ENCODE measurements at regions not wholly inside any gene's neighbourhood (a gene's known extent, or its start where the extent isn't known, plus 50 kb on each side); places are given as distances from the start of the nearest gene placed in this dataset.

DNA sequence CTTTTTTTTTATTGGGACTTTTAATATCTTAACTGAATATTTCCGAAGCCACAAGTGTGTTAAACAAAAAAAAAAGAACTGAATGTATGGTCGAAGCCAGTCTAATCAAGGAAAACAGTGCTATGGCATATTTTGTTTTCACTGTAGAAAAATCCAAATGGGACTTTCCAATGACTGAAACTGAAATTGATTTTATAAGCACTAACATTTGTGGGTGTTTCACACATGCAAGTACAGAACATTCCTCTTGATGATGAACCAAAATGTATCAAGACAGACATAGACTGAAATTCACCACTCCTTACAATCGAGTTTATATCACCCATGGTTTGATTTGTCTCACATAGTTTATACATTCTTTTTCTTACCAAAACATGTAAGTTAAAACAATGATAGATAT, 1026.8 kb downstream of the CDH18 start:
- no peak overlapping the region for H3K27ac Mint-ChIP-seq

DNA sequence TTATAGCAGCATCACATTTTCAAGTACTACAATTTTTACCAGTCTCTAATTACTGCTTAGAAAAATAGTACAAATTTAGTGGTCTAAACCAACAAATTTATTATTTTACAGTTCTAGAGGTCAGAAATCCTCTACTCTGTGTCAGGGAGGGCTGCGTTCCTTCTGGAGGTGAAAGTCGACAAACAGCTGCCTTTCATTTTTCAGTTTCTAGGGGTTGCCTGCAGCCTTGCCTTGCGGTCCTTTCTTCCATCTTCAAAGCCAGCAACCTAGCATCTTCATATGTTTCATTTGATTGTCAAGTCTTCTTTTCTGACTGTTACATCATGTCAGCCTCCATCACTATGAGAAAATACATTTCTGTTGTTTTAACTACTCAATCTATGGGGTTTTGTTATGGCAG, 1022.1 kb downstream of the CDH18 start:
- Histone ChIP-seq H3K4me3 (ENCODE audit: control insufficient read depth in 1 of 2, extremely low read depth in 1 of 2, low read length in 1 of 2) (no peak overlapping the region), H3K4me1 (ENCODE audit: control insufficient read depth in 1 of 2, extremely low read depth in 1 of 2, insufficient read depth in 2 of 2, low read length in 2 of 2) (no peaks in the 10 kb centered on the region), H3K9me3 (no peaks in the 10 kb centered on the region), H3K27me3 (replicated peaks in 1 of 2; ENCODE audit: control insufficient read depth in 2 of 2, extremely low read depth in 1 of 2, insufficient read depth in 2 of 2, low read length in 1 of 2) (no peaks in the 10 kb centered on the region), H3K36me3 (ENCODE audit: control insufficient read depth in 2 of 2, extremely low read depth in 1 of 2, insufficient read depth in 1 of 2, low read length in 1 of 2) (no peaks in the 10 kb centered on the region), H3K27ac (ENCODE audit: low read length) (no peak overlapping the region)
- POLR2A ChIA-PET: no interaction called here
- H3K27ac Mint-ChIP-seq: no peak overlapping the region
- H3K36me3 Mint-ChIP-seq: no peaks in the 10 kb centered on the region
- H3K4me3 Mint-ChIP-seq: no peak overlapping the region
- no peak for ATAC-seq (replicated peaks in 1 of 4)
- H3K4me1 Mint-ChIP-seq: no peaks in the 10 kb centered on the region
- no peak for DNase-seq
- CTCF ChIA-PET: no interaction called here
- H3K9me3 Mint-ChIP-seq: peaks cover 0 to 10% (median 0%) of the 10 kb centered on the region in 3 donors
- 88% methylated on average over 3 of the region's 3 CpGs for WGBS (ENCODE audit: insufficient coverage)
- no peaks in the 10 kb centered on the region for H3K27me3 Mint-ChIP-seq

More for the DNA sequence above, 1026.8 kb downstream of the CDH18 start:
- ATAC-seq (replicated peaks in 1 of 4): no peak
- ChIA-PET CTCF (no interaction called here), POLR2A (no interaction called here)
- H3K27ac ChIP-seq (ENCODE audit: low read length): no peak overlapping the region
- H3K4me3 Mint-ChIP-seq: no peak overlapping the region
- H3K4me1 ChIP-seq (ENCODE audit: control insufficient read depth in 1 of 2, extremely low read depth in 1 of 2, insufficient read depth in 2 of 2, low read length in 2 of 2): no peaks in the 10 kb centered on the region
- H3K4me1 Mint-ChIP-seq: no peaks in the 10 kb centered on the region
- DNase-seq: no peak
- H3K9me3 ChIP-seq: no peaks in the 10 kb centered on the region
- H3K36me3 Mint-ChIP-seq: no peaks in the 10 kb centered on the region
- no peaks in the 10 kb centered on the region for H3K27me3 Mint-ChIP-seq
- WGBS (ENCODE audit: insufficient coverage): no CpG with 5 or more reads among the region's 3 CpGs
- H3K9me3 Mint-ChIP-seq: peaks cover 2 to 4% (median 3%) of the 10 kb centered on the region in 3 donors
- H3K36me3 ChIP-seq (ENCODE audit: control insufficient read depth in 2 of 2, extremely low read depth in 1 of 2, insufficient read depth in 1 of 2, low read length in 1 of 2): no peaks in the 10 kb centered on the region
- no peaks in the 10 kb centered on the region for H3K27me3 ChIP-seq (replicated peaks in 1 of 2; ENCODE audit: control insufficient read depth in 2 of 2, extremely low read depth in 1 of 2, insufficient read depth in 2 of 2, low read length in 1 of 2)
- H3K4me3 ChIP-seq (ENCODE audit: control insufficient read depth in 1 of 2, extremely low read depth in 1 of 2, low read length in 1 of 2): no peak overlapping the region

- Mint-ChIP-seq H3K9me3 (peaks cover 0 to 10% (median 0%) of the 10 kb centered on the region in 3 donors), H3K4me1 (no peaks in the 10 kb centered on the region), H3K4me3 (no peak overlapping the region), H3K36me3 (no peaks in the 10 kb centered on the region), H3K27me3 (no peaks in the 10 kb centered on the region), H3K27ac (no peak overlapping the region)
- ChIA-PET POLR2A (interaction anchor here in 1 of 2 donors (0.6 kb wide), 1 partner anchor 59 kb away, joined by 3 read pairs; no protein-coding TSS in a partner anchor), CTCF (no interaction called here)
- Histone ChIP-seq H3K4me3 (ENCODE audit: control insufficient read depth in 1 of 2, extremely low read depth in 1 of 2, low read length in 1 of 2) (no peak overlapping the region), H3K27me3 (replicated peaks in 1 of 2; ENCODE audit: control insufficient read depth in 2 of 2, extremely low read depth in 1 of 2, insufficient read depth in 2 of 2, low read length in 1 of 2) (no peaks in the 10 kb centered on the region), H3K27ac (ENCODE audit: low read length) (no peak overlapping the region), H3K9me3 (no peaks in the 10 kb centered on the region), H3K36me3 (ENCODE audit: control insufficient read depth in 2 of 2, extremely low read depth in 1 of 2, insufficient read depth in 1 of 2, low read length in 1 of 2) (no peaks in the 10 kb centered on the region), H3K4me1 (ENCODE audit: control insufficient read depth in 1 of 2, extremely low read depth in 1 of 2, insufficient read depth in 2 of 2, low read length in 2 of 2) (no peaks in the 10 kb centered on the region)
- ATAC-seq (replicated peaks in 1 of 4) (no peak), DNase-seq (no peak)
- WGBS (ENCODE audit: insufficient coverage): no CpG with 5 or more reads among the region's 1 CpG
These were observed 1020.4 kb downstream of the CDH18 start for GRCh38 chr5:18967637-18968036.

DNA sequence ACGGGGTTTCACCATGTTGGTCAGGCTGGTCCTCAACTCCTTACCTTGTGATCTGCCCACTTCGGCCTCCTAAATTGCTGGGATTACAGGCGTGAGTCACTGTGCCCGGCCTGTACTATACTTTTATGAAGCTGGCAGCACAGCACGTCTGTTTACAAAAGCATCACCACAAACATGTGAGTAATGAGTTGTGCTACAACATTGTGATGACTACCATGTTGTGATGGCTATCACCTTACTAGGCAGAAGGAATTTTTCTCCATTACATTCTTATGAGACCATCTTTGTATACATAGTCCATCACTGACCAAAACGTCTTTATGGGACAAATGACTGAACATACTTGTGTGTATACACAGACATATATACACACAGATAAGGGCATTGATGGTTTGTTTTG, 1019.0 kb downstream of the CDH18 start:
- no peak for ATAC-seq (replicated peaks in 1 of 4)
- WGBS (ENCODE audit: insufficient coverage): 88% methylated on average over 2 of the region's 6 CpGs

DNA sequence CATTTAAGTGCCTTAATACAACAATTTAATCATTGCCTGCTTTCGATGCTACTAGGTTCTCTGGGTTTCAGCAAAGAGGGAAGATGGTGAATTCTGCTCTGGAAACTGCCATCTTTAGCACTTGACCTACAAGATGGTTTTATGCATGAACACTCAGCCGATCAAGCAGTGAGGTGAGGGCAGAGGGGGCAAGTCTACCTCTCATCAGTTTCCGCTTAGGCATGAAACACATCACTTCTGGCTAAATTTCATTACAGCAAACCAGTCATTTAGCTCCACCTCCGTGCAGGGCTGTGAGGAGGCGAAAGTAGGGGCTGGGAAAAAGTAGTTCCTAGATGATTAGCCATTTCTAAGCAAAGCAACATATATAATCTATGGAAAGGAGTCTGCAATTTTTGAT, 1018.0 kb downstream of the CDH18 start:
- Histone ChIP-seq H3K27me3 (replicated peaks in 1 of 2; ENCODE audit: control insufficient read depth in 2 of 2, extremely low read depth in 1 of 2, insufficient read depth in 2 of 2, low read length in 1 of 2) (no peaks in the 10 kb centered on the region), H3K36me3 (ENCODE audit: control insufficient read depth in 2 of 2, extremely low read depth in 1 of 2, insufficient read depth in 1 of 2, low read length in 1 of 2) (no peaks in the 10 kb centered on the region), H3K4me1 (ENCODE audit: control insufficient read depth in 1 of 2, extremely low read depth in 1 of 2, insufficient read depth in 2 of 2, low read length in 2 of 2) (no peaks in the 10 kb centered on the region), H3K4me3 (ENCODE audit: control insufficient read depth in 1 of 2, extremely low read depth in 1 of 2, low read length in 1 of 2) (no peak overlapping the region), H3K27ac (ENCODE audit: low read length) (no peak overlapping the region), H3K9me3 (no peaks in the 10 kb centered on the region)
- ChIA-PET POLR2A (no interaction called here), CTCF (no interaction called here)
- Mint-ChIP-seq H3K36me3 (no peaks in the 10 kb centered on the region), H3K27ac (no peak overlapping the region), H3K27me3 (no peaks in the 10 kb centered on the region), H3K4me1 (no peaks in the 10 kb centered on the region), H3K9me3 (peaks cover 0 to 7% (median 0%) of the 10 kb centered on the region in 3 donors), H3K4me3 (no peak overlapping the region)
- ATAC-seq (replicated peaks in 1 of 4) (no peak), DNase-seq (no peak)
- WGBS (ENCODE audit: insufficient coverage): no CpG with 5 or more reads among the region's 5 CpGs

More for the DNA sequence above, 1019.0 kb downstream of the CDH18 start:
- ChIA-PET CTCF (no interaction called here), POLR2A (no interaction called here)
- H3K4me1 Mint-ChIP-seq: no peaks in the 10 kb centered on the region
- no peaks in the 10 kb centered on the region for H3K9me3 ChIP-seq
- DNase-seq: no peak
- H3K4me1 ChIP-seq (ENCODE audit: control insufficient read depth in 1 of 2, extremely low read depth in 1 of 2, insufficient read depth in 2 of 2, low read length in 2 of 2): no peaks in the 10 kb centered on the region
- no peaks in the 10 kb centered on the region for H3K36me3 ChIP-seq (ENCODE audit: control insufficient read depth in 2 of 2, extremely low read depth in 1 of 2, insufficient read depth in 1 of 2, low read length in 1 of 2)
- H3K36me3 Mint-ChIP-seq: no peaks in the 10 kb centered on the region
- H3K27me3 ChIP-seq (replicated peaks in 1 of 2; ENCODE audit: control insufficient read depth in 2 of 2, extremely low read depth in 1 of 2, insufficient read depth in 2 of 2, low read length in 1 of 2): no peaks in the 10 kb centered on the region
- H3K9me3 Mint-ChIP-seq: peaks cover 0 to 10% (median 0%) of the 10 kb centered on the region in 3 donors
- no peaks in the 10 kb centered on the region for H3K27me3 Mint-ChIP-seq
- H3K4me3 ChIP-seq (ENCODE audit: control insufficient read depth in 1 of 2, extremely low read depth in 1 of 2, low read length in 1 of 2): no peak overlapping the region
- no peak overlapping the region for H3K4me3 Mint-ChIP-seq
- H3K27ac Mint-ChIP-seq: no peak overlapping the region
- H3K27ac ChIP-seq (ENCODE audit: low read length): no peak overlapping the region

DNA sequence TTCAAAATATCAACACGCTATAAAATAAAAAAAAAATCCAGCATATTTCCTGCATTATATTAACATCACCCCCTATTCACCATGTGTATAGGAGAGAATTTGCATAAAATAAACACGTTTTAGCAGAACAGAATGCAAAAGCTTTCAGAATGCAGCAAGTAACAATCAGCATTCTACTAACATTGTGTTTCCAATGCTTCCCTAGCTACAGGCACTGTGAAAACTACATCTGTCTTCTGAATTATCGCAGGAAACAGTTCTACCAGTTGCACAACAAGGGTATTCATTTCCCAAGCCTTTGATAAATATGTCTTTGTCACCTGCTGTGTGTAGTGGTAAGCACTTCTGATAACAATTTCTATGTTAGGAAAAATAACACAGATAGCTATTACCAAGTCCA, 1015.8 kb downstream of the CDH18 start:
- Mint-ChIP-seq H3K36me3 (no peaks in the 10 kb centered on the region), H3K4me3 (no peak overlapping the region), H3K27ac (no peak overlapping the region), H3K27me3 (no peaks in the 10 kb centered on the region), H3K9me3 (peaks cover 0 to 6% (median 0%) of the 10 kb centered on the region in 3 donors), H3K4me1 (no peaks in the 10 kb centered on the region)
- Histone ChIP-seq H3K9me3 (no peaks in the 10 kb centered on the region), H3K4me3 (ENCODE audit: control insufficient read depth in 1 of 2, extremely low read depth in 1 of 2, low read length in 1 of 2) (no peak overlapping the region), H3K27me3 (replicated peaks in 1 of 2; ENCODE audit: control insufficient read depth in 2 of 2, extremely low read depth in 1 of 2, insufficient read depth in 2 of 2, low read length in 1 of 2) (no peaks in the 10 kb centered on the region), H3K27ac (ENCODE audit: low read length) (no peak overlapping the region), H3K4me1 (ENCODE audit: control insufficient read depth in 1 of 2, extremely low read depth in 1 of 2, insufficient read depth in 2 of 2, low read length in 2 of 2) (no peaks in the 10 kb centered on the region), H3K36me3 (ENCODE audit: control insufficient read depth in 2 of 2, extremely low read depth in 1 of 2, insufficient read depth in 1 of 2, low read length in 1 of 2) (no peaks in the 10 kb centered on the region)
- POLR2A ChIA-PET: no interaction called here
- 0% methylated on average over 1 of the region's 3 CpGs for WGBS (ENCODE audit: insufficient coverage)
- CTCF ChIA-PET: no interaction called here
- ATAC-seq (replicated peaks in 1 of 4) (no peak), DNase-seq (no peak)

- H3K36me3 Mint-ChIP-seq: no peaks in the 10 kb centered on the region
These were observed 1012.4 kb downstream of the CDH18 start for GRCh38 chr5:18975624-18976023.

More at GRCh38 chr5:18975624-18976023, 1012.4 kb downstream of the CDH18 start:
- Histone ChIP-seq H3K27me3 (replicated peaks in 1 of 2; ENCODE audit: control insufficient read depth in 2 of 2, extremely low read depth in 1 of 2, insufficient read depth in 2 of 2, low read length in 1 of 2) (no peaks in the 10 kb centered on the region), H3K36me3 (ENCODE audit: control insufficient read depth in 2 of 2, extremely low read depth in 1 of 2, insufficient read depth in 1 of 2, low read length in 1 of 2) (no peaks in the 10 kb centered on the region), H3K27ac (ENCODE audit: low read length) (no peak overlapping the region), H3K4me3 (ENCODE audit: control insufficient read depth in 1 of 2, extremely low read depth in 1 of 2, low read length in 1 of 2) (no peak overlapping the region), H3K9me3 (no peaks in the 10 kb centered on the region), H3K4me1 (ENCODE audit: control insufficient read depth in 1 of 2, extremely low read depth in 1 of 2, insufficient read depth in 2 of 2, low read length in 2 of 2) (no peaks in the 10 kb centered on the region)
- Mint-ChIP-seq H3K27me3 (no peaks in the 10 kb centered on the region), H3K9me3 (peaks cover 0 to 6% (median 0%) of the 10 kb centered on the region in 3 donors), H3K4me1 (no peaks in the 10 kb centered on the region), H3K27ac (no peak overlapping the region), H3K4me3 (no peak overlapping the region)
- ATAC-seq (replicated peaks in 1 of 4): no peak
- ChIA-PET POLR2A (no interaction called here), CTCF (no interaction called here)
- WGBS (ENCODE audit: insufficient coverage): 14% methylated on average over 1 of the region's 5 CpGs
- DNase-seq: no peak

Data from T-cell (primary cell).